ENCODE measurements at regions not wholly inside any gene's neighbourhood (a gene's known extent, or its start where the extent isn't known, plus 50 kb on each side); places are given as distances from the start of the nearest gene placed in this dataset.
"Not testable (repeated sequence)": the region's sequence is repeated elsewhere in the genome, so short reads cannot be mapped to it uniquely, and the experiment has no call there.

- DNase-seq = no peak
Measured at GRCh38 chr4:15333692-15334633, 93.9 kb upstream of the C1QTNF7 start.

GRCh38 chr4:15336410-15337167 is 91.2 kb upstream of the C1QTNF7 start:
- Histone ChIP-seq H3K4me1 (no peaks in the 10 kb centered on the region; the same call in 1 of the 2 replicates), H3K4me3 (ENCODE audit: low read depth, low read length) (no peak overlapping the region), H3K9me3 (no peaks in the 10 kb centered on the region), H3K36me3 (no peaks in the 10 kb centered on the region), H3K27me3 (no peaks in the 10 kb centered on the region)
- DNase-seq = no peak
- no peak for TF ChIP-seq CTCF (IDR thresholded peaks at IDR 0.05; ENCODE audit: low read depth, low read length)

More at GRCh38 chr4:15333692-15334633, 93.9 kb upstream of the C1QTNF7 start:
- Histone ChIP-seq H3K36me3 (no peaks in the 10 kb centered on the region), H3K27me3 (no peaks in the 10 kb centered on the region), H3K4me1 (no peaks in the 10 kb centered on the region; the same call in 1 of the 2 replicates), H3K9me3 (no peaks in the 10 kb centered on the region), H3K4me3 (ENCODE audit: low read depth, low read length) (no peak overlapping the region)
- TF ChIP-seq CTCF (IDR thresholded peaks at IDR 0.05; ENCODE audit: low read depth, low read length) = no peak

GRCh38 chr4:15337168-15337657 is 90.6 kb upstream of the C1QTNF7 start:
- not testable (repeated sequence) for H3K4me3 ChIP-seq (ENCODE audit: low read depth, low read length); H3K4me1 ChIP-seq; H3K36me3 ChIP-seq; H3K27me3 ChIP-seq; H3K9me3 ChIP-seq; DNase-seq

- no peak for DNase-seq
- no peaks in the 10 kb centered on the region; the same call in 1 of the 2 replicates for H3K4me1 ChIP-seq
- no peaks in the 10 kb centered on the region for H3K36me3 ChIP-seq
- no peak for TF ChIP-seq CTCF (IDR thresholded peaks at IDR 0.05; ENCODE audit: low read depth, low read length)
- H3K27me3 ChIP-seq = no peaks in the 10 kb centered on the region
- no peaks in the 10 kb centered on the region for H3K9me3 ChIP-seq
- no peak overlapping the region for H3K4me3 ChIP-seq (ENCODE audit: low read depth, low read length)
Measured at GRCh38 chr4:15339737-15340136, 88.1 kb upstream of the C1QTNF7 start.

DNA sequence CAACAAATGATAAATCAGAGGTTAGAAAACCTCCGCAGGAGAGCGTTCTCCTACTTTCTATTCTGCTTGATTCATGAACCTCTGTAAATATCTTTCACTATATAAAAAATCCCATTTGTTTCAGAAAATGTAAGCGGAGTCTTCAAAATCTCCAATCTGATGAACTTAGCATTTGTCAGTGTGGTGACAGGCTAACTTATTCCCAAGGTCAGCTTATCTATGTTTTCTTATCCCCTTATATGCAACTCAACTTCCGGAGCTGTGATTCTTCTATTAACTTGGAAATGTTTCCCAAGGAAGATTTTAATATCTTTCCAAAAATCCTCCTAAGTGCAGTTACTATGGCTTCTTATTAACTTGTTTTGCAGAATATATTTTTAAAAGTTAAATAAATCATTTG is 87.5 kb upstream of the C1QTNF7 start:
- H3K9me3 ChIP-seq = no peaks in the 10 kb centered on the region
- no peak for TF ChIP-seq CTCF (IDR thresholded peaks at IDR 0.05; ENCODE audit: low read depth, low read length)
- no peaks in the 10 kb centered on the region for H3K36me3 ChIP-seq
- no peak for DNase-seq
- no peak overlapping the region for H3K4me3 ChIP-seq (ENCODE audit: low read depth, low read length)
- H3K4me1 ChIP-seq = no peaks in the 10 kb centered on the region; the same call in 1 of the 2 replicates
- H3K27me3 ChIP-seq = no peaks in the 10 kb centered on the region

DNA sequence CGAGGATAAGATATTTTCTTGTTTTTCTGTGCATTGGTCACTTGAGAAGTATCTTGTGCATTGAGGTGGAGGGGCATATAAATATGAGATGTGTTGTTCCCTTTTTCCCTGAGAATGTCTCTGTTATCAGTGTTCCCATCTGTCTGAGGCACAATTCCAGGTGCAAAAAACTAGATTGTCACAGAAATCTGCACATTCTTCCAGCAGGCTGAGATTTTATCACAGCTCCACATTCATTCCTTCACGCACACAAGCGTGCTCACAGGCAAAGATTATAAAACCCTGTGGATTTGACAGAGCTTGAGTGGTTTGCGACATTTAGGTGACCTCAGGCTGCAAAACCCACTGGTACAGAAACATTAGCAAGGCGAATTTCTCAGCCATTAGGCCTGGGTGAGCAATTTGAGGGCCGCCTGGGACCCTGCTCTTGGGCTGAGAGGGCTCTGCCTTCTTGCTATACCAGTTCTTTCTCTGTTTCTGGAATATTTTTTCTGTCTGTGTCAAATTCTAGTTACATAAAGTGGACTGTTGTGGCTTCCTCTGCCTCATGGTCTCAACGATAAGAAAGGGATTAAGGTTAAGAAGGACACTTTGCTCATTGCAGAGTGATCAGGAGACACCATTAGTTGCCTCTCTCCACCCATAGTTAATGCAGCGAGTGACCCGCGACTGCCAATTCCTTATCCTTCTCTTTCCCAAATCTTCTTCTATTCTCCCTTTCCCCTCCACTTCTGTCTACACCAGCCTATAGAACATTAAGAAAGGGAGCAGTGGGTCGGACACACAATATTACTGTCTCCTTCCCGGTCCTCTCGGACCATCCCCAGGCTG is 86.7 kb upstream of the C1QTNF7 start:
- no peaks in the 10 kb centered on the region; the same call in 1 of the 2 replicates for H3K4me1 ChIP-seq
- no peak for TF ChIP-seq CTCF (IDR thresholded peaks at IDR 0.05; ENCODE audit: low read depth, low read length)
- no peaks in the 10 kb centered on the region for H3K9me3 ChIP-seq
- no peaks in the 10 kb centered on the region for H3K27me3 ChIP-seq
- DNase-seq = no peak
- H3K36me3 ChIP-seq = no peaks in the 10 kb centered on the region
- H3K4me3 ChIP-seq (ENCODE audit: low read depth, low read length) = no peak overlapping the region
